Endothelial cell of umbilical vein (primary cell): ENCODE measurements at regions not wholly inside any gene's neighbourhood (a gene's known extent, or its start where the extent isn't known, plus 50 kb on each side); places are given as distances from the start of the nearest gene placed in this dataset.

ENCODE experiments used
- BruUV-seq: library from RNA; stranded (reverse); fragments of 400-500 nt; replicated peaks from 2 replicates; lab custom pipeline; 2021; lab: Mats Ljungman, UMichigan
- CTCF ChIA-PET: fragments of 300-600, 350-600 bp; sonication (Branson Sonifier 250); formaldehyde crosslinking; loops from one replicate; lab custom pipeline; 2021; ENCODE audit warnings: antibody characterized with exemption, inconsistent platforms; lab: Charles Lee
- POLR2A ChIA-PET: fragments of 300-600, 350-600 bp; sonication (Branson Sonifier 250); formaldehyde crosslinking; loops from one replicate; lab custom pipeline; 2021; ENCODE audit warnings: antibody characterized with exemption, inconsistent platforms; lab: Charles Lee
- DNase-seq: peaks from one replicate; pipeline ENCODE4 v3.0.0-alpha.2; 2011; ENCODE audit warnings: low read depth, low spot score
- FAIRE-seq: peaks from 2 replicates; lab custom pipeline; 2011; peaks lifted over from hg19 to GRCh38; lab: Jason Lieb, UNC
- H2AFZ ChIP-seq: 2 replicates; pipeline ENCODE4 v1.6.0; 2012; ENCODE audit warnings: low read depth, low read length, control low read depth, inconsistent platforms
- H3K27ac ChIP-seq: 2 replicates; pipeline ENCODE4 v1.5.1; 2011; ENCODE audit warnings: low read depth, mild to moderate bottlenecking, control low read depth, low read length, moderate library complexity; ENCODE audit not compliant: insufficient read depth
- H3K27me3 ChIP-seq, 2 experiments: 2 replicates each; pipeline versions ENCODE4 v1.6.0 to v1.6.1; 2011; ENCODE audit warnings: low read length in 2 of 2, mixed read lengths in 1 of 2; ENCODE audit not compliant: control insufficient read depth in 2 of 2, insufficient read depth in 2 of 2
- H3K36me3 ChIP-seq, 2 experiments: 2 replicates in 1 of 2; 3 replicates in 1 of 2; pipeline ENCODE4 v1.5.1; 2011; ENCODE audit warnings: low read length in 2 of 2, mild to moderate bottlenecking in 1 of 2, moderate library complexity in 1 of 2; ENCODE audit not compliant: control insufficient read depth in 2 of 2, insufficient read depth in 2 of 2; ENCODE audit errors: extremely low read depth in 1 of 2
- H3K4me1 ChIP-seq: 3 replicates; pipeline ENCODE4 v1.5.1; 2011; ENCODE audit warnings: mild to moderate bottlenecking, low read length; ENCODE audit not compliant: control insufficient read depth, insufficient read depth; ENCODE audit errors: extremely low read depth
- H3K4me2 ChIP-seq: 2 replicates; pipeline ENCODE4 v1.6.1; 2011; ENCODE audit warnings: low read length, control low read depth, mixed read lengths; ENCODE audit not compliant: insufficient read depth
- H3K4me3 ChIP-seq, 3 experiments: fragments of 200-600 bp in 1 of 3; sonication (generic), shearing (Covaris generic) in 1 of 3; replicated peaks in 1 of 3; 2 replicates each; pipeline ENCODE4 v1.5.1; 2011 to 2016; ENCODE audit warnings: control low read depth in 3 of 3, low read length in 3 of 3, mild to moderate bottlenecking in 2 of 3, inconsistent platforms in 1 of 3, low read depth in 1 of 3, moderate library complexity in 1 of 3; ENCODE audit not compliant: insufficient read depth in 1 of 3
- H3K79me2 ChIP-seq: 2 replicates; pipeline ENCODE4 v1.6.0; 2012; ENCODE audit warnings: low read length, inconsistent platforms; ENCODE audit not compliant: control insufficient read depth, insufficient read depth
- H3K9ac ChIP-seq: replicated peaks from 2 replicates; pipeline ENCODE3; 2011; ENCODE audit warnings: low read length, control low read depth; ENCODE audit not compliant: insufficient read depth; ENCODE audit errors: extremely low read depth
- H3K9me1 ChIP-seq: replicated peaks from 3 replicates; pipeline ENCODE4 v1.6.0; 2011; ENCODE audit warnings: mild to moderate bottlenecking, low read length; ENCODE audit not compliant: control insufficient read depth, insufficient read depth; ENCODE audit errors: extremely low read depth
- H3K9me3 ChIP-seq: replicated peaks from 2 replicates; pipeline ENCODE4 v1.5.1; 2012; ENCODE audit warnings: low read length, inconsistent platforms; ENCODE audit not compliant: control insufficient read depth, insufficient read depth
- H4K20me1 ChIP-seq: replicated peaks from 2 replicates; pipeline ENCODE3; 2011; ENCODE audit warnings: mild to moderate bottlenecking, low read length; ENCODE audit not compliant: control insufficient read depth, insufficient read depth; ENCODE audit errors: extremely low read depth
- EZH2 ChIP-seq: IDR thresholded peaks from 2 replicates; pipeline ENCODE4 v1.6.1; 2012; ENCODE audit warnings: borderline replicate concordance, low read depth, mild to moderate bottlenecking, moderate library complexity, low read length, inconsistent platforms; ENCODE audit not compliant: severe bottlenecking
- FOS ChIP-seq: IDR thresholded peaks from 2 replicates; pipeline ENCODE4 v1.6.1; 2011; ENCODE audit warnings: mild to moderate bottlenecking, low read length, moderate library complexity, borderline replicate concordance; ENCODE audit not compliant: insufficient read depth
- GATA2 ChIP-seq: IDR thresholded peaks from 2 replicates; pipeline ENCODE4 v1.7.0; 2011; ENCODE audit warnings: low read depth, mild to moderate bottlenecking, moderate library complexity, mixed read lengths, low read length; ENCODE audit not compliant: insufficient read length, insufficient read depth
- JUN ChIP-seq: IDR thresholded peaks from 2 replicates; pipeline ENCODE4 v1.6.1; 2011; ENCODE audit warnings: borderline replicate concordance, low read depth; ENCODE audit not compliant: insufficient read length, insufficient read depth
- MYC ChIP-seq: IDR thresholded peaks from one replicate; pipeline ENCODE4 v1.6.1; 2011; ENCODE audit warnings: mild to moderate bottlenecking, low read depth, low read length
- POLR2A ChIP-seq: IDR thresholded peaks from 2 replicates; pipeline ENCODE4 v1.6.1; 2012; ENCODE audit warnings: low read depth, mild to moderate bottlenecking, control low read depth, low read length
- POLR2AphosphoS5 ChIP-seq: IDR thresholded peaks from 2 replicates; pipeline ENCODE4 v1.6.1; 2012; ENCODE audit warnings: low read depth, mild to moderate bottlenecking, control low read depth, low read length, moderate library complexity; ENCODE audit not compliant: insufficient read depth
- dilution Hi-C: fragments of 300-500 bp; cut with MboI; formaldehyde crosslinking; loops from one replicate; pipeline ENCODE4 v1.15.0; 2019; ENCODE audit warnings: low sequenced_read_pairs; ENCODE audit not compliant: extremely low pct_ligation_motif_present
- intact Hi-C: fragments of 100-400 bp; cut with micrococcal nuclease; formaldehyde crosslinking; loops from one replicate; pipeline ENCODE4 v1.10.0; 2022
- TF ChIP-seq, protein P1 (sequence below), 2 donors: IDR thresholded peaks; 1 replicate in 1 of 2; 2 replicates in 1 of 2; pipeline ENCODE4 v1.5.1; 2011; ENCODE audit warnings: low read length in 2 of 2, mild to moderate bottlenecking in 2 of 2, moderate library complexity in 2 of 2, control low read depth in 1 of 2, inconsistent platforms in 1 of 2, low read depth in 1 of 2; ENCODE audit not compliant: insufficient read depth in 1 of 2; ENCODE audit errors: extremely low read depth in 1 of 2
- TF ChIP-seq, protein P2 (sequence below): IDR thresholded peaks from 2 replicates; pipeline ENCODE4 v1.6.1; 2011; ENCODE audit not compliant: insufficient read depth, insufficient read length

- Histone ChIP-seq H3K36me3 (no peaks in the 10 kb centered on the region), H3K4me2 (no peak overlapping the region), H3K4me3 (no peak overlapping the region), H2AFZ (no peak overlapping the region), H3K9me3 (no peaks in the 10 kb centered on the region), H3K9me1 (no peaks in the 10 kb centered on the region), H3K27ac (no peak overlapping the region), H3K27me3 (peaks cover 2 to 3% of the 10 kb centered on the region in 2 experiments), H3K9ac (no peak overlapping the region), H3K4me1 (no peaks in the 10 kb centered on the region), H4K20me1 (no peaks in the 10 kb centered on the region), H3K79me2 (no peaks in the 10 kb centered on the region)
- DNase-seq (no peak), FAIRE-seq (no peak)
- intact Hi-C loops: no loop called here
- POLR2A ChIA-PET: no interaction called here
- no TSS peak for BruUV-seq
- dilution Hi-C loops: no loop called here
- CTCF ChIA-PET: no interaction called here
- TF ChIP-seq FOS (no peak), POLR2A (no peak), JUN (no peak), EZH2 (no peak)
- TF ChIP-seq, protein P1, sequence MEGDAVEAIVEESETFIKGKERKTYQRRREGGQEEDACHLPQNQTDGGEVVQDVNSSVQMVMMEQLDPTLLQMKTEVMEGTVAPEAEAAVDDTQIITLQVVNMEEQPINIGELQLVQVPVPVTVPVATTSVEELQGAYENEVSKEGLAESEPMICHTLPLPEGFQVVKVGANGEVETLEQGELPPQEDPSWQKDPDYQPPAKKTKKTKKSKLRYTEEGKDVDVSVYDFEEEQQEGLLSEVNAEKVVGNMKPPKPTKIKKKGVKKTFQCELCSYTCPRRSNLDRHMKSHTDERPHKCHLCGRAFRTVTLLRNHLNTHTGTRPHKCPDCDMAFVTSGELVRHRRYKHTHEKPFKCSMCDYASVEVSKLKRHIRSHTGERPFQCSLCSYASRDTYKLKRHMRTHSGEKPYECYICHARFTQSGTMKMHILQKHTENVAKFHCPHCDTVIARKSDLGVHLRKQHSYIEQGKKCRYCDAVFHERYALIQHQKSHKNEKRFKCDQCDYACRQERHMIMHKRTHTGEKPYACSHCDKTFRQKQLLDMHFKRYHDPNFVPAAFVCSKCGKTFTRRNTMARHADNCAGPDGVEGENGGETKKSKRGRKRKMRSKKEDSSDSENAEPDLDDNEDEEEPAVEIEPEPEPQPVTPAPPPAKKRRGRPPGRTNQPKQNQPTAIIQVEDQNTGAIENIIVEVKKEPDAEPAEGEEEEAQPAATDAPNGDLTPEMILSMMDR (IDR thresholded peaks at IDR 0.05; ENCODE audit: extremely low read depth in 1 of 2, insufficient read depth in 1 of 2, low read depth in 1 of 2, low read length in 2 of 2): no peak
- TF ChIP-seq, protein P2, sequence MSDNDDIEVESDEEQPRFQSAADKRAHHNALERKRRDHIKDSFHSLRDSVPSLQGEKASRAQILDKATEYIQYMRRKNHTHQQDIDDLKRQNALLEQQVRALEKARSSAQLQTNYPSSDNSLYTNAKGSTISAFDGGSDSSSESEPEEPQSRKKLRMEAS: no peak
Measured at GRCh38 chr6:109896341-109896740, 81.8 kb upstream of the GPR6 start.

DNA sequence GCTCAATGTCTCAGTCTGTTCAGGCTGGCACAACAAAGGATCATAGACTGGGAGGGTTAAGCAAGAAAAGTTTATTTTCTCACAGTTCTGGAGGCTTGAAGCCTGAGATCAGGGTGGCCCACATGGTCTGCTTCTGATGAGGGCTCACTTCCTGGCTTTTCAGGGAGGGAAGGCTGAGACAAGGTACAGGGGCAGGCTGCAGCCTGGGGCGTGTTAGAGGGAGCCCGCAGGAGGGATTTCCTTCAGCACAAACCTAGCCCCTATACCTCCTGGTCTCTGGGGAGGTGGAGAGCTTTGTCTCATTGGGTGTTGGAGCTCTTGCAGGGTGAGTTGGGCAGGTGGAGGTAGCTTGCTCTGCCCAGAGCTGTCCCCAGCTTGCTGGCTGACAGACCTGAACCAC, 81.1 kb upstream of the GPR6 start:
- H4K20me1 ChIP-seq: no peaks in the 10 kb centered on the region
- no peak overlapping the region for H3K27ac ChIP-seq
- no peak overlapping the region for H3K4me2 ChIP-seq
- no peaks in the 10 kb centered on the region for H3K9me3 ChIP-seq
- H3K4me1 ChIP-seq: no peaks in the 10 kb centered on the region
- no peaks in the 10 kb centered on the region for H3K36me3 ChIP-seq
- DNase-seq (no peak), FAIRE-seq (no peak)
- H2AFZ ChIP-seq: no peak overlapping the region
- H3K27me3 ChIP-seq: peaks cover 2 to 3% of the 10 kb centered on the region in 2 experiments
- no peaks in the 10 kb centered on the region for H3K79me2 ChIP-seq
- no TSS peak for BruUV-seq
- H3K4me3 ChIP-seq: no peak overlapping the region
- intact Hi-C loops (no loop called here), dilution Hi-C loops (no loop called here)
- no peaks in the 10 kb centered on the region for H3K9me1 ChIP-seq
- CTCF ChIA-PET: no interaction called here
- POLR2A ChIA-PET: no interaction called here
- H3K9ac ChIP-seq: no peak overlapping the region
- TF ChIP-seq, protein P2: no peak
- TF ChIP-seq EZH2 (no peak), JUN (no peak), GATA2 (no peak), POLR2A (no peak), MYC (no peak), POLR2AphosphoS5 (no peak), FOS (no peak)
- TF ChIP-seq, protein P1 (IDR thresholded peaks at IDR 0.05; ENCODE audit: extremely low read depth in 1 of 2, insufficient read depth in 1 of 2, low read depth in 1 of 2, low read length in 2 of 2): no peak
